Stimulated activated CD4-positive, alpha-beta T cell treated with anti-CD3 and anti-CD28 coated beads, Interleukin-15, amount 100 ng/mL, for 24 hours (primary cell): ENCODE measurements at regions not wholly inside any gene's neighbourhood (a gene's known extent, or its start where the extent isn't known, plus 50 kb on each side); places are given as distances from the start of the nearest gene placed in this dataset.
"Not testable (repeated sequence)": the region's sequence is repeated elsewhere in the genome, so short reads cannot be mapped to it uniquely, and the experiment has no call there.

ENCODE experiments used
- DNase-seq: peaks from one replicate; pipeline ENCODE4 v3.0.0-alpha.2; 2020

- no peak for DNase-seq
Measured at GRCh38 chr21:18722193-18722592, 318.6 kb upstream of the TMPRSS15 start.

GRCh38 chr21:18723171-18723570 is 319.6 kb upstream of the TMPRSS15 start:
- no peak for DNase-seq

GRCh38 chr21:18725653-18726052 is 322.1 kb upstream of the TMPRSS15 start:
- DNase-seq, result peak; percentile 2

GRCh38 chr21:18741954-18742353 is 338.4 kb upstream of the TMPRSS15 start:
- DNase-seq, result no peak

GRCh38 chr21:18743531-18743930 is 339.9 kb upstream of the TMPRSS15 start:
- no peak for DNase-seq

- no peak for DNase-seq
Measured at GRCh38 chr21:18744840-18745239, 341.3 kb upstream of the TMPRSS15 start.

GRCh38 chr21:18752894-18753293 is 349.3 kb upstream of the TMPRSS15 start:
- not testable (repeated sequence) for DNase-seq

- not testable (repeated sequence) for DNase-seq
Measured at GRCh38 chr21:18756272-18756671, 352.7 kb upstream of the TMPRSS15 start.

GRCh38 chr21:18759267-18759666 is 355.7 kb upstream of the TMPRSS15 start:
- no peak for DNase-seq

GRCh38 chr21:18759751-18760161 is 356.2 kb upstream of the TMPRSS15 start:
- DNase-seq, result no peak

- no peak for DNase-seq
Measured at GRCh38 chr21:18760247-18760646, 356.7 kb upstream of the TMPRSS15 start.

- no peak for DNase-seq
Measured at GRCh38 chr21:18764720-18765119, 361.1 kb upstream of the TMPRSS15 start.

GRCh38 chr21:18769599-18769998 is 366.0 kb upstream of the TMPRSS15 start:
- DNase-seq, result no peak

- DNase-seq, result no peak
Measured at GRCh38 chr21:18771845-18772380, 368.3 kb upstream of the TMPRSS15 start.

- DNase-seq, result no peak
Measured at GRCh38 chr21:18772404-18772803, 368.8 kb upstream of the TMPRSS15 start.

- DNase-seq, result no peak
Measured at GRCh38 chr21:18772897-18773296, 369.3 kb upstream of the TMPRSS15 start.

- DNase-seq, result no peak
Measured at GRCh38 chr21:18776936-18777335, 373.4 kb upstream of the TMPRSS15 start.

GRCh38 chr21:18782721-18783120 is 379.1 kb upstream of the TMPRSS15 start:
- no peak for DNase-seq

- no peak for DNase-seq
Measured at GRCh38 chr21:18801468-18801867, 397.9 kb upstream of the TMPRSS15 start.

GRCh38 chr21:18803624-18804023 is 400.0 kb upstream of the TMPRSS15 start:
- no peak for DNase-seq

- no peak for DNase-seq
Measured at GRCh38 chr21:18810136-18810535, 406.6 kb upstream of the TMPRSS15 start.

- no peak for DNase-seq
Measured at GRCh38 chr21:18812308-18812707, 408.7 kb upstream of the TMPRSS15 start.

GRCh38 chr21:18819507-18819906 is 415.9 kb upstream of the TMPRSS15 start:
- DNase-seq, result no peak

- DNase-seq, result no peak
Measured at GRCh38 chr21:18826562-18826961, 423.0 kb upstream of the TMPRSS15 start.

- DNase-seq, result no peak
Measured at GRCh38 chr21:18831942-18832676, 428.5 kb upstream of the TMPRSS15 start.
